ENCODE measurements at regions not wholly inside any gene's neighbourhood (a gene's known extent, or its start where the extent isn't known, plus 50 kb on each side); places are given as distances from the start of the nearest gene placed in this dataset.

DNA sequence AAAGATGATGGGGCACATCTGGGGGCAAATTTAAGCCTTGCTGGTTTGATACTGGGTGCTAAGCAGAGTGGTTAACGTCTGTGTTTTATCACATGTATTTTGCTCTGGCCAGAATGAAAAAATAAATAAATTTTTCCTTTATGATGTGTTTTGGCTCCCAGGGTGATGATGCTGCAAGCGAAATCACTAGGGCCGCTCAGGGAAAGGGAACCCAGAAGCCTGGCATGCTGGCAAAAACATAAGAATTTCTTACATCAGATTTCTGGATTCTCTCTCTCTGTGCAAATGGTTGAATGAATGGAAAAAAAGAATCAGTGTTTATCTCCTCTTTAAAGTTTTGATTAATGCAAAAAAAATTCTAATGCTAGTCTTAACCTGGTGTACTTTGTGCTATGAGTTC lies 1975.2 kb upstream of the C9orf72 start:
- TF ChIP-seq EZH2 (IDR thresholded peaks at IDR 0.05) (no peak), CEBPB (IDR thresholded peaks at IDR 0.05; ENCODE audit: low read depth) (no peak), POLR2A (IDR thresholded peaks at IDR 0.05; ENCODE audit: borderline replicate concordance, extremely low read depth, insufficient read depth, insufficient read length) (no peak), RAD21 (IDR thresholded peaks at IDR 0.05; ENCODE audit: low read depth) (no peak), ZFX (IDR thresholded peaks at IDR 0.05) (no peak), EGR1 (IDR thresholded peaks at IDR 0.05; ENCODE audit: low read depth) (no peak), SP1 (IDR thresholded peaks at IDR 0.05; ENCODE audit: low read depth) (no peak)
- TF ChIP-seq, protein P1, sequence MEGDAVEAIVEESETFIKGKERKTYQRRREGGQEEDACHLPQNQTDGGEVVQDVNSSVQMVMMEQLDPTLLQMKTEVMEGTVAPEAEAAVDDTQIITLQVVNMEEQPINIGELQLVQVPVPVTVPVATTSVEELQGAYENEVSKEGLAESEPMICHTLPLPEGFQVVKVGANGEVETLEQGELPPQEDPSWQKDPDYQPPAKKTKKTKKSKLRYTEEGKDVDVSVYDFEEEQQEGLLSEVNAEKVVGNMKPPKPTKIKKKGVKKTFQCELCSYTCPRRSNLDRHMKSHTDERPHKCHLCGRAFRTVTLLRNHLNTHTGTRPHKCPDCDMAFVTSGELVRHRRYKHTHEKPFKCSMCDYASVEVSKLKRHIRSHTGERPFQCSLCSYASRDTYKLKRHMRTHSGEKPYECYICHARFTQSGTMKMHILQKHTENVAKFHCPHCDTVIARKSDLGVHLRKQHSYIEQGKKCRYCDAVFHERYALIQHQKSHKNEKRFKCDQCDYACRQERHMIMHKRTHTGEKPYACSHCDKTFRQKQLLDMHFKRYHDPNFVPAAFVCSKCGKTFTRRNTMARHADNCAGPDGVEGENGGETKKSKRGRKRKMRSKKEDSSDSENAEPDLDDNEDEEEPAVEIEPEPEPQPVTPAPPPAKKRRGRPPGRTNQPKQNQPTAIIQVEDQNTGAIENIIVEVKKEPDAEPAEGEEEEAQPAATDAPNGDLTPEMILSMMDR (IDR thresholded peaks at IDR 0.05 in 2 of 3, conservative IDR thresholded peaks at IDR 0.05 in 1 of 3; ENCODE audit: borderline replicate concordance in 1 of 3, insufficient read depth in 1 of 3, low read depth in 2 of 3, low read length in 2 of 3), result no peak
- TF ChIP-seq, protein P2, sequence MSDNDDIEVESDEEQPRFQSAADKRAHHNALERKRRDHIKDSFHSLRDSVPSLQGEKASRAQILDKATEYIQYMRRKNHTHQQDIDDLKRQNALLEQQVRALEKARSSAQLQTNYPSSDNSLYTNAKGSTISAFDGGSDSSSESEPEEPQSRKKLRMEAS (IDR thresholded peaks at IDR 0.05), result no peak
- TF ChIP-seq, protein P3, sequence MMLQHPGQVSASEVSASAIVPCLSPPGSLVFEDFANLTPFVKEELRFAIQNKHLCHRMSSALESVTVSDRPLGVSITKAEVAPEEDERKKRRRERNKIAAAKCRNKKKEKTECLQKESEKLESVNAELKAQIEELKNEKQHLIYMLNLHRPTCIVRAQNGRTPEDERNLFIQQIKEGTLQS (IDR thresholded peaks at IDR 0.05), result no peak
